ENCODE measurements at regions not wholly inside any gene's neighbourhood (a gene's known extent, or its start where the extent isn't known, plus 50 kb on each side); places are given as distances from the start of the nearest gene placed in this dataset.

GRCh38 chr17:71664861-71665260, 456.0 kb upstream of the SOX9 start:
- no peak for DNase-seq (ENCODE audit: low spot score in 2 of 2)
- Histone ChIP-seq H3K4me3 (no peak overlapping the region), H3K27me3 (no peaks in the 10 kb centered on the region), H3K36me3 (no peaks in the 10 kb centered on the region), H3K4me1 (no peaks in the 10 kb centered on the region), H3K9me3 (no peaks in the 10 kb centered on the region), H3K27ac (no peak overlapping the region)
- TF ChIP-seq POLR2AphosphoS5 (IDR thresholded peaks at IDR 0.05): no peak
- no peak for TF ChIP-seq POLR2A (IDR thresholded peaks at IDR 0.05)
- TF ChIP-seq CTCF (IDR thresholded peaks at IDR 0.05): no peak
- no peak for TF ChIP-seq EP300 (IDR thresholded peaks at IDR 0.05)

- Histone ChIP-seq H3K4me3 (no peak overlapping the region), H3K9me3 (peaks cover 1% of the 10 kb centered on the region), H3K27ac (no peak overlapping the region), H3K4me1 (no peaks in the 10 kb centered on the region), H3K36me3 (no peaks in the 10 kb centered on the region), H3K27me3 (no peaks in the 10 kb centered on the region)
- TF ChIP-seq POLR2A (IDR thresholded peaks at IDR 0.05) (no peak), POLR2AphosphoS5 (IDR thresholded peaks at IDR 0.05) (no peak), EP300 (IDR thresholded peaks at IDR 0.05) (no peak), CTCF (IDR thresholded peaks at IDR 0.05) (no peak)
- WGBS: 73% methylated on average over 2 of the region's 2 CpGs
- no peak for DNase-seq (ENCODE audit: low spot score in 2 of 2)
Observed at GRCh38 chr17:71666047-71666446, 454.8 kb upstream of the SOX9 start.

GRCh38 chr17:71667661-71668060, 453.2 kb upstream of the SOX9 start:
- Histone ChIP-seq H3K27ac (no peak overlapping the region), H3K9me3 (peaks cover 5% of the 10 kb centered on the region), H3K4me3 (no peak overlapping the region), H3K27me3 (no peaks in the 10 kb centered on the region), H3K4me1 (no peaks in the 10 kb centered on the region), H3K36me3 (no peaks in the 10 kb centered on the region)
- WGBS: 38% methylated on average over 1 of the region's 1 CpG
- no peak for DNase-seq (ENCODE audit: low spot score in 2 of 2)
- TF ChIP-seq POLR2AphosphoS5 (IDR thresholded peaks at IDR 0.05) (no peak), POLR2A (IDR thresholded peaks at IDR 0.05) (no peak), CTCF (IDR thresholded peaks at IDR 0.05) (no peak), EP300 (IDR thresholded peaks at IDR 0.05) (no peak)

- H3K27me3 ChIP-seq: no peaks in the 10 kb centered on the region
- no peak overlapping the region for H3K4me3 ChIP-seq
- no peak for TF ChIP-seq EP300 (IDR thresholded peaks at IDR 0.05)
- no peak for TF ChIP-seq CTCF (IDR thresholded peaks at IDR 0.05)
- no peak for TF ChIP-seq POLR2A (IDR thresholded peaks at IDR 0.05)
- H3K27ac ChIP-seq: no peak overlapping the region
- WGBS: 73% methylated on average over 2 of the region's 2 CpGs
- no peaks in the 10 kb centered on the region for H3K4me1 ChIP-seq
- no peak for DNase-seq (ENCODE audit: low spot score in 2 of 2)
- peaks cover 5% of the 10 kb centered on the region for H3K9me3 ChIP-seq
- H3K36me3 ChIP-seq: no peaks in the 10 kb centered on the region
Observed at GRCh38 chr17:71668807-71669206, 452.0 kb upstream of the SOX9 start.

- TF ChIP-seq POLR2AphosphoS5 (IDR thresholded peaks at IDR 0.05) (no peak), POLR2A (IDR thresholded peaks at IDR 0.05) (no peak), EP300 (IDR thresholded peaks at IDR 0.05) (no peak), CTCF (IDR thresholded peaks at IDR 0.05) (no peak)
- no peaks in the 10 kb centered on the region for H3K9me3 ChIP-seq
- DNase-seq (ENCODE audit: low spot score in 2 of 2): no peak
- no peaks in the 10 kb centered on the region for H3K4me1 ChIP-seq
- H3K27ac ChIP-seq: no peak overlapping the region
- H3K4me3 ChIP-seq: no peak overlapping the region
- H3K27me3 ChIP-seq: no peaks in the 10 kb centered on the region
- H3K36me3 ChIP-seq: no peaks in the 10 kb centered on the region
- 70% methylated on average over 4 of the region's 4 CpGs for WGBS
Observed at GRCh38 chr17:71677439-71677838, 443.4 kb upstream of the SOX9 start.
